ENCODE measurements at regions not wholly inside any gene's neighbourhood (a gene's known extent, or its start where the extent isn't known, plus 50 kb on each side); places are given as distances from the start of the nearest gene placed in this dataset.

- TF ChIP-seq CTCF (conservative IDR thresholded peaks at IDR 0.05; ENCODE audit: low read length) (no peak), EZH2phosphoT487 (IDR thresholded peaks at IDR 0.05; ENCODE audit: borderline replicate concordance) (no peak)
- Histone ChIP-seq H3K4me3 (ENCODE audit: low read length, poor library complexity, severe bottlenecking) (no peak overlapping the region), H3F3A (ENCODE audit: low read depth) (no peaks in the 10 kb centered on the region)
These were observed 136.5 kb downstream of the MREG start for GRCh38 chr2:215876937-215877238.

GRCh38 chr2:215876139-215876936 is 137.0 kb downstream of the MREG start:
- H3K9ac ChIP-seq (ENCODE audit: low read depth, low read length, poor library complexity, severe bottlenecking): no peak overlapping the region

More at GRCh38 chr2:215876937-215877238, 136.5 kb downstream of the MREG start:
- H3K79me2 ChIP-seq (ENCODE audit: insufficient read depth, low read length): no peaks in the 10 kb centered on the region
- no peaks in the 10 kb centered on the region for H3K4me1 ChIP-seq (ENCODE audit: insufficient read depth, low read length, poor library complexity, severe bottlenecking)
- no peak overlapping the region for H2AFZ ChIP-seq (ENCODE audit: low read length)
- H3K9me3 ChIP-seq (ENCODE audit: insufficient read depth, low read depth, low read length): no peaks in the 10 kb centered on the region
- no peaks in the 10 kb centered on the region for H3K9me2 ChIP-seq (replicated peaks; ENCODE audit: low read depth, low read length)
- no peak overlapping the region for H3K4me2 ChIP-seq (ENCODE audit: low read depth, low read length, poor library complexity, severe bottlenecking)
- no peaks in the 10 kb centered on the region for H4K20me1 ChIP-seq (ENCODE audit: insufficient read depth, low read length, poor library complexity, severe bottlenecking)
- no peaks in the 10 kb centered on the region for H3K36me3 ChIP-seq (ENCODE audit: insufficient read depth, low read length)
- no peak overlapping the region for H3K9ac ChIP-seq (ENCODE audit: low read depth, low read length, poor library complexity, severe bottlenecking)
- no peaks in the 10 kb centered on the region for H3K27me3 ChIP-seq (ENCODE audit: insufficient read depth, low read length, poor library complexity, severe bottlenecking)

GRCh38 chr2:215874418-215874817 is 138.9 kb downstream of the MREG start:
- H3K4me2 ChIP-seq (ENCODE audit: low read depth, low read length, poor library complexity, severe bottlenecking): no peak overlapping the region
- no peak overlapping the region for H2AFZ ChIP-seq (ENCODE audit: low read length)
- no peaks in the 10 kb centered on the region for H3K79me2 ChIP-seq (ENCODE audit: insufficient read depth, low read length)
- H3K27me3 ChIP-seq (ENCODE audit: insufficient read depth, low read length, poor library complexity, severe bottlenecking): no peaks in the 10 kb centered on the region
- H3K9me3 ChIP-seq (ENCODE audit: insufficient read depth, low read depth, low read length): no peaks in the 10 kb centered on the region
- no peak overlapping the region for H3K9ac ChIP-seq (ENCODE audit: low read depth, low read length, poor library complexity, severe bottlenecking)
- no peaks in the 10 kb centered on the region for H3K36me3 ChIP-seq (ENCODE audit: insufficient read depth, low read length)
- H3F3A ChIP-seq (ENCODE audit: low read depth): no peaks in the 10 kb centered on the region
- H3K9me2 ChIP-seq (replicated peaks; ENCODE audit: low read depth, low read length): no peaks in the 10 kb centered on the region
- no peaks in the 10 kb centered on the region for H3K4me1 ChIP-seq (ENCODE audit: insufficient read depth, low read length, poor library complexity, severe bottlenecking)
- TF ChIP-seq CTCF (conservative IDR thresholded peaks at IDR 0.05; ENCODE audit: low read length) (no peak), EZH2phosphoT487 (IDR thresholded peaks at IDR 0.05; ENCODE audit: borderline replicate concordance) (no peak)
- no peaks in the 10 kb centered on the region for H4K20me1 ChIP-seq (ENCODE audit: insufficient read depth, low read length, poor library complexity, severe bottlenecking)
- no peak overlapping the region for H3K4me3 ChIP-seq (ENCODE audit: low read length, poor library complexity, severe bottlenecking)

More at GRCh38 chr2:215876139-215876936, 137.0 kb downstream of the MREG start:
- Histone ChIP-seq H3K79me2 (ENCODE audit: insufficient read depth, low read length) (no peaks in the 10 kb centered on the region), H2AFZ (ENCODE audit: low read length) (no peak overlapping the region), H3K9me3 (ENCODE audit: insufficient read depth, low read depth, low read length) (no peaks in the 10 kb centered on the region), H4K20me1 (ENCODE audit: insufficient read depth, low read length, poor library complexity, severe bottlenecking) (no peaks in the 10 kb centered on the region), H3K4me1 (ENCODE audit: insufficient read depth, low read length, poor library complexity, severe bottlenecking) (no peaks in the 10 kb centered on the region), H3F3A (ENCODE audit: low read depth) (no peaks in the 10 kb centered on the region), H3K27me3 (ENCODE audit: insufficient read depth, low read length, poor library complexity, severe bottlenecking) (no peaks in the 10 kb centered on the region), H3K4me3 (ENCODE audit: low read length, poor library complexity, severe bottlenecking) (no peak overlapping the region), H3K36me3 (ENCODE audit: insufficient read depth, low read length) (no peaks in the 10 kb centered on the region), H3K9me2 (replicated peaks; ENCODE audit: low read depth, low read length) (no peaks in the 10 kb centered on the region), H3K4me2 (ENCODE audit: low read depth, low read length, poor library complexity, severe bottlenecking) (no peak overlapping the region)
- TF ChIP-seq CTCF (conservative IDR thresholded peaks at IDR 0.05; ENCODE audit: low read length) (no peak), EZH2phosphoT487 (IDR thresholded peaks at IDR 0.05; ENCODE audit: borderline replicate concordance) (no peak)
